ENCODE measurements at regions not wholly inside any gene's neighbourhood (a gene's known extent, or its start where the extent isn't known, plus 50 kb on each side); places are given as distances from the start of the nearest gene placed in this dataset.

GRCh38 chr18:73163236-73163635 is 295.4 kb upstream of the NETO1 start:
- no peak overlapping the region for H3K27ac ChIP-seq (ENCODE audit: low read depth)
- no peaks in the 10 kb centered on the region for H3K9me3 Mint-ChIP-seq
- no peaks in the 10 kb centered on the region for H3K9me2 ChIP-seq (ENCODE audit: insufficient read depth)
- H2AFZ ChIP-seq: no peak overlapping the region
- no peak for DNase-seq (ENCODE audit: low spot score)
- ATAC-seq: no peak
- no peaks in the 10 kb centered on the region for H3F3A ChIP-seq (replicated peaks; ENCODE audit: low read depth)
- H3K27ac Mint-ChIP-seq: no peak overlapping the region
- no peaks in the 10 kb centered on the region for H4K20me1 ChIP-seq (replicated peaks; ENCODE audit: insufficient read depth)
- no peaks in the 10 kb centered on the region for H3K79me2 ChIP-seq (replicated peaks; ENCODE audit: insufficient read depth)
- H3K27me3 Mint-ChIP-seq (ENCODE audit: insufficient read depth, low read depth, poor library complexity): no peaks in the 10 kb centered on the region
- no peaks in the 10 kb centered on the region for H3K4me1 Mint-ChIP-seq
- no peak overlapping the region for H3K4me3 Mint-ChIP-seq
- H3K4me3 ChIP-seq: no peak overlapping the region
- no peaks in the 10 kb centered on the region for H3K36me3 Mint-ChIP-seq (ENCODE audit: low read depth)
- no peaks in the 10 kb centered on the region for H3K27me3 ChIP-seq (ENCODE audit: insufficient read depth)
- H3K4me2 ChIP-seq: no peak overlapping the region
- H3K4me1 ChIP-seq (ENCODE audit: insufficient read depth): no peaks in the 10 kb centered on the region
- TF ChIP-seq ZNF331 (CRISPR knock-in tag; IDR thresholded peaks at IDR 0.05; ENCODE audit: low read depth): no peak
- no peak for TF ChIP-seq ZNF114 (CRISPR knock-in tag; IDR thresholded peaks at IDR 0.05)
- TF ChIP-seq EZH2 (IDR thresholded peaks at IDR 0.05; ENCODE audit: low read depth, unreplicated experiment): no peak
- no peak for TF ChIP-seq POLR2AphosphoS5 (IDR thresholded peaks at IDR 0.05; ENCODE audit: low read depth)
- TF ChIP-seq STAT1 (IDR thresholded peaks at IDR 0.05; ENCODE audit: unreplicated experiment): no peak
- H3K36me3 ChIP-seq (ENCODE audit: insufficient read depth): no peaks in the 10 kb centered on the region

GRCh38 chr18:73156117-73156516 is 288.3 kb upstream of the NETO1 start:
- Histone ChIP-seq H4K20me1 (replicated peaks; ENCODE audit: insufficient read depth) (no peaks in the 10 kb centered on the region), H3K4me1 (ENCODE audit: insufficient read depth) (no peaks in the 10 kb centered on the region), H3K9me2 (ENCODE audit: insufficient read depth) (no peaks in the 10 kb centered on the region), H3K36me3 (ENCODE audit: insufficient read depth) (no peaks in the 10 kb centered on the region), H3K27ac (ENCODE audit: low read depth) (no peak overlapping the region), H3K79me2 (replicated peaks; ENCODE audit: insufficient read depth) (no peaks in the 10 kb centered on the region), H3F3A (replicated peaks; ENCODE audit: low read depth) (no peaks in the 10 kb centered on the region), H3K27me3 (ENCODE audit: insufficient read depth) (no peaks in the 10 kb centered on the region), H2AFZ (no peak overlapping the region), H3K4me3 (no peak overlapping the region), H3K4me2 (no peak overlapping the region)
- Mint-ChIP-seq H3K36me3 (ENCODE audit: low read depth) (no peaks in the 10 kb centered on the region), H3K27ac (no peak overlapping the region), H3K4me3 (no peak overlapping the region), H3K9me3 (no peaks in the 10 kb centered on the region), H3K27me3 (ENCODE audit: insufficient read depth, low read depth, poor library complexity) (no peaks in the 10 kb centered on the region), H3K4me1 (no peaks in the 10 kb centered on the region)
- DNase-seq (ENCODE audit: low spot score) (no peak), ATAC-seq (no peak)
- TF ChIP-seq POLR2AphosphoS5 (IDR thresholded peaks at IDR 0.05; ENCODE audit: low read depth) (no peak), ZNF462 (CRISPR knock-in tag; IDR thresholded peaks at IDR 0.05) (no peak), ZNF114 (CRISPR knock-in tag; IDR thresholded peaks at IDR 0.05) (no peak), ETS1 (IDR thresholded peaks at IDR 0.05) (no peak), NANOG (IDR thresholded peaks at IDR 0.05; ENCODE audit: borderline replicate concordance) (no peak), EZH2phosphoT487 (IDR thresholded peaks at IDR 0.05; ENCODE audit: unreplicated experiment) (no peak), STAT1 (IDR thresholded peaks at IDR 0.05; ENCODE audit: unreplicated experiment) (no peak), CTCF (conservative IDR thresholded peaks at IDR 0.05; ENCODE audit: low read depth in 2 of 2) (no peak), ZNF331 (CRISPR knock-in tag; IDR thresholded peaks at IDR 0.05; ENCODE audit: low read depth) (no peak), JUNB (IDR thresholded peaks at IDR 0.05; ENCODE audit: unreplicated experiment) (no peak), EZH2 (IDR thresholded peaks at IDR 0.05; ENCODE audit: low read depth, unreplicated experiment) (no peak)

All from GM23338 (cell line).